IMR-90 (cell line): ENCODE measurements at regions not wholly inside any gene's neighbourhood (a gene's known extent, or its start where the extent isn't known, plus 50 kb on each side); places are given as distances from the start of the nearest gene placed in this dataset.

Source experiments
- ATAC-seq: fragments of 200-7000 bp; cut with Tn5 transposase; 2 replicates; pipeline ENCODE4 v1.9.1; 2020; ENCODE audit warnings: low read depth, mild to moderate bottlenecking, moderate library complexity
- BruUV-seq: library from RNA; stranded (reverse); fragments of 400-500 nt; replicated peaks from 2 replicates; lab custom pipeline; 2021; lab: Mats Ljungman, UMichigan
- CTCF ChIA-PET: fragments of 300-600 bp; formaldehyde crosslinking; extraction: SDS; loops from one replicate; lab custom pipeline; 2021; ENCODE audit warnings: antibody characterized with exemption; lab: Yijun Ruan, JAX
- POLR2A ChIA-PET: fragments of 300-600 bp; sonication (Branson Sonifier 250); formaldehyde crosslinking; loops from one replicate; lab custom pipeline; 2022; ENCODE audit warnings: antibody characterized with exemption; ENCODE audit not compliant: unreplicated experiment; lab: Charles Lee
- DNase-seq: peaks from one replicate; pipeline ENCODE4 v3.0.0; 2013
- H2AFZ ChIP-seq: replicated peaks from 2 replicates; pipeline ENCODE3; 2013; ENCODE audit warnings: low read length, mild to moderate bottlenecking; ENCODE audit not compliant: poor library complexity
- H2AK5ac ChIP-seq: 2 replicates; pipeline ENCODE4 v1.6.1; 2013; ENCODE audit warnings: low read depth, low read length, inconsistent platforms
- H2AK9ac ChIP-seq: replicated peaks from 2 replicates; pipeline ENCODE3; 2013; ENCODE audit warnings: mild to moderate bottlenecking, low read depth, low read length, moderate library complexity; ENCODE audit not compliant: poor library complexity
- H2BK120ac ChIP-seq: 2 replicates; pipeline ENCODE4 v1.6.1; 2013; ENCODE audit warnings: low read depth, low read length, inconsistent platforms
- H2BK15ac ChIP-seq: 3 replicates; pipeline ENCODE4 v1.6.1; 2013; ENCODE audit warnings: low read depth, low read length, inconsistent platforms
- H2BK20ac ChIP-seq: 2 replicates; pipeline ENCODE4 v1.6.1; 2013; ENCODE audit warnings: low read depth, mild to moderate bottlenecking, inconsistent platforms, low read length, moderate library complexity
- H2BK5ac ChIP-seq: 2 replicates; pipeline ENCODE4 v1.6.1; 2013; ENCODE audit warnings: mild to moderate bottlenecking, low read depth, low read length, inconsistent platforms; ENCODE audit not compliant: poor library complexity, severe bottlenecking
- H3K14ac ChIP-seq: replicated peaks from 2 replicates; pipeline ENCODE4 v1.6.1; 2013; ENCODE audit warnings: low read depth, low read length, inconsistent platforms
- H3K18ac ChIP-seq: 2 replicates; pipeline ENCODE4 v1.6.1; 2013; ENCODE audit warnings: low read depth, low read length, control low read depth
- H3K23ac ChIP-seq: 2 replicates; pipeline ENCODE4 v1.6.1; 2013; ENCODE audit warnings: low read depth, low read length, inconsistent platforms
- H3K27ac ChIP-seq: 2 replicates; pipeline ENCODE4 v1.5.1; 2013; ENCODE audit warnings: mild to moderate bottlenecking, control low read depth, low read length; ENCODE audit not compliant: insufficient read depth
- H3K27me3 ChIP-seq: 2 replicates; pipeline ENCODE4 v1.6.1; 2013; ENCODE audit warnings: low read length; ENCODE audit not compliant: control insufficient read depth, insufficient read depth
- H3K36me3 ChIP-seq: 2 replicates; pipeline ENCODE4 v1.6.1; 2013; ENCODE audit warnings: low read length, mixed read lengths; ENCODE audit not compliant: control insufficient read depth, insufficient read depth
- H3K4ac ChIP-seq: 2 replicates; pipeline ENCODE4 v1.6.1; 2013; ENCODE audit warnings: low read depth, low read length, inconsistent platforms
- H3K4me1 ChIP-seq: 2 replicates; pipeline ENCODE4 v1.6.1; 2013; ENCODE audit warnings: low read length, mixed read lengths; ENCODE audit not compliant: control insufficient read depth, insufficient read depth
- H3K4me2 ChIP-seq: 2 replicates; pipeline ENCODE4 v1.6.1; 2013; ENCODE audit warnings: low read depth, mild to moderate bottlenecking, control low read depth, low read length, moderate library complexity
- H3K4me3 ChIP-seq: 2 replicates; pipeline ENCODE4 v1.5.1; 2013; ENCODE audit warnings: low read depth, mild to moderate bottlenecking, control low read depth, low read length, moderate library complexity; ENCODE audit not compliant: insufficient read depth
- H3K56ac ChIP-seq: 2 replicates; pipeline ENCODE4 v1.6.1; 2013; ENCODE audit warnings: low read length, inconsistent platforms; ENCODE audit not compliant: insufficient read depth; ENCODE audit errors: extremely low read depth
- H3K79me1 ChIP-seq, 2 experiments: 2 replicates each; pipeline ENCODE4 v1.6.1; 2013; ENCODE audit warnings: low read length in 2 of 2, inconsistent platforms in 1 of 2, low read depth in 1 of 2
- H3K9ac ChIP-seq: 2 replicates; pipeline ENCODE4 v1.6.1; 2013; ENCODE audit warnings: low read depth, low read length, control low read depth
- H3K9me1 ChIP-seq: 2 replicates; pipeline ENCODE4 v1.6.1; 2013; ENCODE audit warnings: low read length, inconsistent platforms; ENCODE audit not compliant: insufficient read depth
- H3K9me3 ChIP-seq: 2 replicates; pipeline ENCODE4 v1.6.1; 2013; ENCODE audit warnings: low read length; ENCODE audit not compliant: control insufficient read depth, insufficient read depth
- H4K20me1 ChIP-seq: 2 replicates; pipeline ENCODE4 v1.6.1; 2013; ENCODE audit warnings: low read length, inconsistent platforms; ENCODE audit not compliant: insufficient read depth
- H4K5ac ChIP-seq: 2 replicates; pipeline ENCODE4 v1.6.1; 2013; ENCODE audit warnings: mild to moderate bottlenecking, low read depth, low read length, control low read depth
- H4K8ac ChIP-seq, 2 experiments: 2 replicates each; pipeline ENCODE4 v1.6.1; 2013; ENCODE audit warnings: low read depth in 2 of 2, low read length in 2 of 2, control low read depth in 1 of 2, inconsistent platforms in 1 of 2
- H4K91ac ChIP-seq: 2 replicates; pipeline ENCODE4 v1.6.1; 2013; ENCODE audit warnings: low read depth, low read length, inconsistent platforms; ENCODE audit not compliant: insufficient read depth
- BHLHE40 ChIP-seq: fragments of 150-350 bp; IDR thresholded peaks from 2 replicates; pipeline ENCODE4 v1.6.1; 2016; ENCODE audit warnings: mild to moderate bottlenecking, low read depth, low read length
- RAD21 ChIP-seq: IDR thresholded peaks from 2 replicates; pipeline ENCODE4 v1.6.1; 2012; ENCODE audit warnings: low read length, improper control_type of control experiment
- RCOR1 ChIP-seq: IDR thresholded peaks from 2 replicates; pipeline ENCODE4 v1.6.1; 2012; ENCODE audit warnings: mild to moderate bottlenecking, low read length, improper control_type of control experiment; ENCODE audit not compliant: insufficient replicate concordance
- RFX5 ChIP-seq: IDR thresholded peaks from 2 replicates; pipeline ENCODE4 v1.8.0; 2012; ENCODE audit warnings: low read depth, mild to moderate bottlenecking, low read length, moderate library complexity
- WGBS, 2 experiments: methylation state at CpG; one replicate each; pipeline versions ENCODE4 v1.1.5 to v1.1.7; 2013; ENCODE audit warnings: missing lambda C conversion rate in 2 of 2; ENCODE audit not compliant: insufficient read length in 1 of 2; ENCODE audit errors: extremely low coverage in 2 of 2; 5-methylcytosine and 5-hydroxymethylcytosine counted together
- dilution Hi-C: fragments of 300-500 bp; cut with HindIII; formaldehyde crosslinking; loops from one replicate; pipeline ENCODE4 v1.14.3; 2018; ENCODE audit warnings: low sequenced_read_pairs; ENCODE audit not compliant: unreplicated experiment
- in situ Hi-C: fragments of 300-500 bp; cut with MboI; formaldehyde crosslinking; loops from 3 replicates; pipeline ENCODE4 v1.14.3; 2019; ENCODE audit warnings: low sequenced_read_pairs, inconsistent platforms, mixed read lengths
- intact Hi-C: fragments of 100-400 bp; cut with micrococcal nuclease; formaldehyde crosslinking; loops from 2 replicates; pipeline ENCODE4 v1.10.0; 2022

DNA sequence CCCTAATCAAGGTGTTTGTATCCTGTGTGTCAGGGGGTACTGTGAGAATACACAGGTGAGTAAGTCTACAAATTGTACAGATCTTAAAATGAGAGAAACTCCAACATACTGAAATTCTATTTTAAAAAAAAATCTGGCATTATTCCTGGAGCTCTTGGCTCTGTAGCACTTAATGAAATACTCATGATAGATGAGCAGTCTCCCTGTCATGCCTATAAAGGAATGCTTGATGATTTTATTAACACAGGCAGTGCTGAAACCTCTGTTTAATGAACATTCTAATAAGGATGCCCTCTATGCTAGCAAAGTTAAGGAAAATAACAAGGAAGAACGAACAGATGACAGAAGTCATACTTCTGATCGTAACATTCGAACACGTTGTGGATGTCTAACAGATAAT is 233.9 kb upstream of the NEGR1 start:
- Histone ChIP-seq H2BK120ac (no peak overlapping the region), H3K23ac (no peak overlapping the region), H2BK5ac (no peak overlapping the region), H2AK9ac (no peak overlapping the region), H3K9me3 (no peaks in the 10 kb centered on the region), H2AFZ (no peak overlapping the region), H3K9ac (no peak overlapping the region), H2AK5ac (no peak overlapping the region), H4K8ac (no peak overlapping the region), H3K27ac (no peak overlapping the region), H3K4me3 (no peak overlapping the region), H3K18ac (peak overlapping the region; percentile 5; the same call in 1 of the 2 replicates), H3K56ac (no peak overlapping the region), H3K4ac (no peak overlapping the region), H3K27me3 (no peaks in the 10 kb centered on the region), H3K36me3 (no peaks in the 10 kb centered on the region), H3K9me1 (no peaks in the 10 kb centered on the region), H4K20me1 (no peaks in the 10 kb centered on the region), H2BK15ac (no peak overlapping the region), H3K79me1 (no peaks in the 10 kb centered on the region), H2BK20ac (no peak overlapping the region), H3K4me2 (no peak overlapping the region), H4K5ac (no peak overlapping the region), H3K4me1 (no peaks in the 10 kb centered on the region), H3K14ac (no peak overlapping the region), H4K91ac (no peak overlapping the region)
- no CpG with 5 or more reads among the region's 4 CpGs for WGBS, 2 experiments
- intact Hi-C loops = no loop called here
- ChIA-PET POLR2A (no interaction called here), CTCF (no interaction called here)
- ATAC-seq (no peak), DNase-seq (no peak)
- in situ Hi-C loops = no loop called here
- TF ChIP-seq RCOR1 (no peak), RFX5 (no peak), BHLHE40 (no peak), RAD21 (no peak)
- no TSS peak for BruUV-seq
- dilution Hi-C loops = no loop called here
